ENCODE measurements at regions not wholly inside any gene's neighbourhood (a gene's known extent, or its start where the extent isn't known, plus 50 kb on each side); places are given as distances from the start of the nearest gene placed in this dataset.

GRCh38 chr21:26366781-26367180, 196.2 kb upstream of the APP start:
- no peak for TF ChIP-seq CTCF (IDR thresholded peaks at IDR 0.05; ENCODE audit: control insufficient read depth, insufficient read depth, low read depth, low read length, missing control alignments)
- H3K4me3 ChIP-seq (ENCODE audit: control insufficient read depth, low read depth, low read length): no peak overlapping the region
- no peak for DNase-seq (ENCODE audit: low read depth)

GRCh38 chr21:26365849-26366248, 195.3 kb upstream of the APP start:
- no peak overlapping the region for H3K4me3 ChIP-seq (ENCODE audit: control insufficient read depth, low read depth, low read length)
- TF ChIP-seq CTCF (IDR thresholded peaks at IDR 0.05; ENCODE audit: control insufficient read depth, insufficient read depth, low read depth, low read length, missing control alignments): no peak
- no peak for DNase-seq (ENCODE audit: low read depth)

GRCh38 chr21:26351661-26352060, 181.1 kb upstream of the APP start:
- no peak overlapping the region for H3K4me3 ChIP-seq (ENCODE audit: control insufficient read depth, low read depth, low read length)
- no peak for DNase-seq (ENCODE audit: low read depth)
- no peak for TF ChIP-seq CTCF (IDR thresholded peaks at IDR 0.05; ENCODE audit: control insufficient read depth, insufficient read depth, low read depth, low read length, missing control alignments)

- no peak for DNase-seq (ENCODE audit: low read depth)
- TF ChIP-seq CTCF (IDR thresholded peaks at IDR 0.05; ENCODE audit: control insufficient read depth, insufficient read depth, low read depth, low read length, missing control alignments): no peak
- no peak overlapping the region for H3K4me3 ChIP-seq (ENCODE audit: control insufficient read depth, low read depth, low read length)
Measured at GRCh38 chr21:26332867-26333266, 162.3 kb upstream of the APP start.

DNA sequence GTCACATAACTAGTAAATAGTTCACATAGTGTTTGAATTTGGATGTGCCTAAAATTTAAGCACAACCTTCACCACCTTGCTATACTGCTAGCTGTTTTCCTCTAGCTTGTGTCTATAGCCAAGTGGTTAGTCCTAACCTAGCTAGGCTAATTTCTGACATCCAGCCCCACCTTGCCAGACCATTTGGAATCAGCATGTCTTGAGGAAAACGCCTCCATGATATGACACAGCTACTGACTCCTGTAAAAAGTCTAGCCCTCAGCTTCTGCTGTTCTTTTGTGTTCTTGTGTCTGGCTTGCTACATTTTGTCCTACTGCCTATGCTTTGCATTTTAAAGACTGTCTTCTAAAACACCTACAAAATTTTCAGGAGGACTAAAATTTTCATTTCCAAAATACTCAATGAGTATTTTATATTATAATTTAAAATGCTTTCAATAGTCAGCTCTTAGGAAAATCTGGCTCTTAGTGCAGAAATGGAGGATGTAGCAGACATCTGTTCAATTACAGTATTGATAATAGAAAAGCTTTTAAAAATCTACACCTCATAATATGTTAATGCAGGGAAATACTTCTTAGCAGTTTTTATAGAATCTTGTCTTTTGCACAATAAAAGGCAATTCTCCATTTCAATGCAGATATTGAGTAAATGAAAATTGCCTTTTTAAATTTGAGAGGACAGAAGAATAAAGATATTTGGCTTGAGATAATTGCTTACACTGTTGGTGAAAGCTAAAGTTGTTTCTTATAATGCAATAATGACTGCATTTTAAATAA, 160.8 kb upstream of the APP start:
- DNase-seq (ENCODE audit: low read depth): no peak
- no peak for TF ChIP-seq CTCF (IDR thresholded peaks at IDR 0.05; ENCODE audit: control insufficient read depth, insufficient read depth, low read depth, low read length, missing control alignments)
- H3K4me3 ChIP-seq (ENCODE audit: control insufficient read depth, low read depth, low read length): no peak overlapping the region

- TF ChIP-seq CTCF (IDR thresholded peaks at IDR 0.05; ENCODE audit: control insufficient read depth, insufficient read depth, low read depth, low read length, missing control alignments): no peak
- H3K4me3 ChIP-seq (ENCODE audit: control insufficient read depth, low read depth, low read length): no peak overlapping the region
- no peak for DNase-seq (ENCODE audit: low read depth)
Measured at GRCh38 chr21:26320596-26320995, 150.0 kb upstream of the APP start.
